ENCODE measurements at regions not wholly inside any gene's neighbourhood (a gene's known extent, or its start where the extent isn't known, plus 50 kb on each side); places are given as distances from the start of the nearest gene placed in this dataset.

GRCh38 chr21:38925923-38926322 is 120.2 kb downstream of the ETS2 start:
- H3K4me3 ChIP-seq, result peak overlapping the region in 1 of 4 donors; percentile 39
- peaks cover 0 to 27% (median 9%) of the 10 kb centered on the region in 4 donors for H3K4me1 ChIP-seq
- no peaks in the 10 kb centered on the region for H3K27me3 ChIP-seq
- TF ChIP-seq EP300 (IDR thresholded peaks at IDR 0.05) (peak; percentile 37 to 70), POLR2A (IDR thresholded peaks at IDR 0.05) (no peak)
- DNase-seq (ENCODE audit: low spot score in 2 of 2), result peak in 1 of 2 donors; percentile 56
- peak overlapping the region; percentile 41 to 87 (median 68) for H3K27ac ChIP-seq
- WGBS, 2 donors, result 1% methylated on average over 7 of the region's 7 CpGs
- no peaks in the 10 kb centered on the region for H3K36me3 ChIP-seq
- peaks cover 0 to 7% (median 0%) of the 10 kb centered on the region in 4 donors for H3K9me3 ChIP-seq

DNA sequence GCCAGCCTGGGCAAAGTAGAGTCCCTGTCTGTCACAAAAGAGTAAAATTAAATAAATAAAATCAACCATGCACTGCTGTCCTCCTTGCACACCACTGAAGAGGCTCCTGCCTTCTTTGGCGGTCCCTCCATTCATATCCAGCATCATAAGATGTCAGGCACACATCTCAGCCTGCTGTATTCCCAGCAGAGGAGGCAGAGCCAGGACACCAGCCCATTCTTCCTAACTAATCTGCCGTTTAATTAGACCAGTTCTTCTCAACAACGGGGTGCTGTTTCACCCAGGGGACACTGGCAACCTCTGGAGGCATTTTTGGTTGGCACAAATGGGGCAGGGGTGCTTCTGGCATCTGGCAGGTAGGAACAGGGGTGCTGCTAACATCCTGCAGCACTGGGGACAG is 119.7 kb downstream of the ETS2 start:
- Histone ChIP-seq H3K4me1 (peaks cover 0 to 30% (median 11%) of the 10 kb centered on the region in 4 donors), H3K4me3 (peak overlapping the region in 1 of 4 donors; percentile 39), H3K9me3 (peaks cover 0 to 7% (median 0%) of the 10 kb centered on the region in 4 donors), H3K27me3 (no peaks in the 10 kb centered on the region), H3K36me3 (no peaks in the 10 kb centered on the region), H3K27ac (peak overlapping the region; percentile 41 to 87 (median 68))
- no peak for DNase-seq (ENCODE audit: low spot score in 2 of 2)
- WGBS, 2 donors, result 43 to 46% methylated on average over 3 of the region's 3 CpGs
- TF ChIP-seq POLR2A (IDR thresholded peaks at IDR 0.05), result no peak
- TF ChIP-seq EP300 (IDR thresholded peaks at IDR 0.05), result no peak
- TF ChIP-seq, protein P1, sequence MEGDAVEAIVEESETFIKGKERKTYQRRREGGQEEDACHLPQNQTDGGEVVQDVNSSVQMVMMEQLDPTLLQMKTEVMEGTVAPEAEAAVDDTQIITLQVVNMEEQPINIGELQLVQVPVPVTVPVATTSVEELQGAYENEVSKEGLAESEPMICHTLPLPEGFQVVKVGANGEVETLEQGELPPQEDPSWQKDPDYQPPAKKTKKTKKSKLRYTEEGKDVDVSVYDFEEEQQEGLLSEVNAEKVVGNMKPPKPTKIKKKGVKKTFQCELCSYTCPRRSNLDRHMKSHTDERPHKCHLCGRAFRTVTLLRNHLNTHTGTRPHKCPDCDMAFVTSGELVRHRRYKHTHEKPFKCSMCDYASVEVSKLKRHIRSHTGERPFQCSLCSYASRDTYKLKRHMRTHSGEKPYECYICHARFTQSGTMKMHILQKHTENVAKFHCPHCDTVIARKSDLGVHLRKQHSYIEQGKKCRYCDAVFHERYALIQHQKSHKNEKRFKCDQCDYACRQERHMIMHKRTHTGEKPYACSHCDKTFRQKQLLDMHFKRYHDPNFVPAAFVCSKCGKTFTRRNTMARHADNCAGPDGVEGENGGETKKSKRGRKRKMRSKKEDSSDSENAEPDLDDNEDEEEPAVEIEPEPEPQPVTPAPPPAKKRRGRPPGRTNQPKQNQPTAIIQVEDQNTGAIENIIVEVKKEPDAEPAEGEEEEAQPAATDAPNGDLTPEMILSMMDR (IDR thresholded peaks at IDR 0.05), result no peak

DNA sequence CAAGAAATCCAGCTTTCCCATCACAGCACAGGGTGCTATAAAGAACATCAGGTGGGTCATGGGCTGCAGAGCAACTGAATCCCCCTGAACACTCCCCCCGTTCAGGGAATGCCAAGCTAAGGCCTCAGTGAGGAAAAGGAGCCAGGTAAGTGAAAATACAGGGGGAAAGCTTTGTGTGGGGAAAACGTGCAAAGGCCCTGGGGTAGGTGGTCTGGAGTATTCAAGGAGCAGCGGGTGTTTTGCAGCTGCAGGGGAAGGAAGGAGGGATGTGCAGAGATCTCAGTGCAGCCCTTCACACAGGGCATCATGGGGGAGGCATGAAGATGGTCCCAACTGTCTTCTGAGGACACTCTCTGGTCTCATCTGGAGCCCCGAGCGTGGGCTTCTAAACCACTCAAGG is 119.2 kb downstream of the ETS2 start:
- TF ChIP-seq, protein P1 (IDR thresholded peaks at IDR 0.05), result no peak
- TF ChIP-seq POLR2A (IDR thresholded peaks at IDR 0.05) (no peak), EP300 (IDR thresholded peaks at IDR 0.05) (no peak)
- no peaks in the 10 kb centered on the region for H3K36me3 ChIP-seq
- H3K4me3 ChIP-seq, result no peak overlapping the region
- H3K27ac ChIP-seq, result peak overlapping the region in 3 of 4 donors; percentile 54 to 87 (median 83)
- WGBS, 2 donors, result 92% methylated on average over 5 of the region's 5 CpGs
- H3K27me3 ChIP-seq, result no peaks in the 10 kb centered on the region
- peaks cover 0 to 5% (median 0%) of the 10 kb centered on the region in 4 donors for H3K9me3 ChIP-seq
- no peak for DNase-seq (ENCODE audit: low spot score in 2 of 2)
- peaks cover 0 to 28% (median 12%) of the 10 kb centered on the region in 4 donors for H3K4me1 ChIP-seq

GRCh38 chr21:38923429-38923828 is 117.7 kb downstream of the ETS2 start:
- Histone ChIP-seq H3K27me3 (no peaks in the 10 kb centered on the region), H3K36me3 (no peaks in the 10 kb centered on the region), H3K4me1 (peaks cover 0 to 28% (median 16%) of the 10 kb centered on the region in 4 donors), H3K4me3 (no peak overlapping the region), H3K27ac (peak overlapping the region in 1 of 4 donors; percentile 19), H3K9me3 (no peaks in the 10 kb centered on the region)
- no peak for DNase-seq (ENCODE audit: low spot score in 2 of 2)
- WGBS, 2 donors, result 91 to 95% methylated on average over 4 of the region's 4 CpGs
- TF ChIP-seq, protein P1 (IDR thresholded peaks at IDR 0.05), result no peak
- TF ChIP-seq POLR2A (IDR thresholded peaks at IDR 0.05) (no peak), EP300 (IDR thresholded peaks at IDR 0.05) (no peak)

- Histone ChIP-seq H3K27me3 (no peaks in the 10 kb centered on the region), H3K36me3 (no peaks in the 10 kb centered on the region), H3K27ac (peak overlapping the region in 1 of 4 donors; percentile 72), H3K9me3 (no peaks in the 10 kb centered on the region), H3K4me3 (no peak overlapping the region), H3K4me1 (peaks cover 0 to 28% (median 19%) of the 10 kb centered on the region in 4 donors)
- no peak for TF ChIP-seq EP300 (IDR thresholded peaks at IDR 0.05)
- TF ChIP-seq POLR2A (IDR thresholded peaks at IDR 0.05), result no peak
- TF ChIP-seq, protein P1 (IDR thresholded peaks at IDR 0.05), result no peak
- no peak for DNase-seq (ENCODE audit: low spot score in 2 of 2)
- 91 to 95% methylated on average over 6 of the region's 6 CpGs for WGBS, 2 donors
Observed at GRCh38 chr21:38922474-38923235, 116.9 kb downstream of the ETS2 start.
